ENCODE measurements at regions not wholly inside any gene's neighbourhood (a gene's known extent, or its start where the extent isn't known, plus 50 kb on each side); places are given as distances from the start of the nearest gene placed in this dataset.

DNA sequence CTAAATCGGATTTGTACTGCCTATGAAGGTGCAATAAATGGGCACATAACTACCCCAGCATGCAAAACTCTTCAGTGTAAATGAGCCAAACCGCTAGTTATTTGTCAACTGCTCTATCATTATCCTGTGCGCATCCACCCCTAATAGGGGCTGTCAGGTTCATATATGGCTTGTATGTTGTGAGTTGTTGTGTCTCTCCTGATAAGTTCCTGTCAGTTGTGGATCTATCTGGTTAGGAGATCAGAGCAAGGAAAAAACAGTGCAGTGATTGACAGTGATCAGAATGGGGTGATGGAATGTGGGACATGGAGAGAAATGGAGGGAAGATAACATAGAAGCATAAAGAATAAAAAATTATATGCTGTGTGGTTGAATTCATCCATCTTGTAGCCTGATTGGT is 686.9 kb upstream of the ID4 start:
- ATAC-seq (ENCODE audit: low read depth) (no peak), DNase-seq (no peak)
- Histone ChIP-seq H3K9me1 (ENCODE audit: insufficient read depth, low read length) (no peaks in the 10 kb centered on the region), H3K9ac (ENCODE audit: low read depth, low read length) (no peak overlapping the region), H3K4me3 (ENCODE audit: insufficient read depth, low read depth, low read length) (no peak overlapping the region), H4K20me1 (ENCODE audit: insufficient read depth, low read length) (no peaks in the 10 kb centered on the region), H2BK15ac (ENCODE audit: low read depth, low read length) (no peak overlapping the region), H3K4me2 (ENCODE audit: low read depth, low read length) (no peak overlapping the region), H2BK120ac (ENCODE audit: low read depth, low read length) (no peak overlapping the region), H3K4me1 (ENCODE audit: control insufficient read depth, insufficient read depth, low read length) (no peaks in the 10 kb centered on the region), H3K14ac (replicated peaks; ENCODE audit: low read depth, low read length) (no peak overlapping the region), H3K9me3 (ENCODE audit: control insufficient read depth, insufficient read depth, low read length) (peaks cover 3% of the 10 kb centered on the region), H3K27me3 (ENCODE audit: control insufficient read depth, insufficient read depth, low read length) (no peaks in the 10 kb centered on the region), H2AFZ (replicated peaks; ENCODE audit: low read length, poor library complexity) (no peak overlapping the region), H3K18ac (ENCODE audit: low read depth, low read length) (no peak overlapping the region), H3K4ac (ENCODE audit: low read depth, low read length) (no peak overlapping the region), H4K91ac (ENCODE audit: insufficient read depth, low read depth, low read length) (no peak overlapping the region), H2BK5ac (ENCODE audit: low read depth, low read length, poor library complexity, severe bottlenecking) (no peak overlapping the region), H3K79me1 (ENCODE audit: low read depth in 1 of 2, low read length in 2 of 2) (no peaks in the 10 kb centered on the region), H4K8ac (ENCODE audit: low read depth in 2 of 2, low read length in 2 of 2) (no peak overlapping the region), H3K23ac (ENCODE audit: low read depth, low read length) (no peak overlapping the region), H3K27ac (ENCODE audit: insufficient read depth, low read length) (no peak overlapping the region), H3K56ac (ENCODE audit: extremely low read depth, insufficient read depth, low read length) (no peak overlapping the region), H2AK9ac (replicated peaks; ENCODE audit: low read depth, low read length, poor library complexity) (no peak overlapping the region), H2BK20ac (ENCODE audit: low read depth, low read length) (no peak overlapping the region), H3K36me3 (ENCODE audit: control insufficient read depth, insufficient read depth, low read length) (no peaks in the 10 kb centered on the region), H4K5ac (ENCODE audit: low read depth, low read length) (no peak overlapping the region), H2AK5ac (ENCODE audit: low read depth, low read length) (no peak overlapping the region)
- CTCF ChIA-PET, result no interaction called here
- intact Hi-C loops (cut with micrococcal nuclease) (no loop called here), dilution Hi-C loops (cut with HindIII; ENCODE audit: low sequenced_read_pairs, unreplicated experiment) (no loop called here), in situ Hi-C loops (cut with MboI; ENCODE audit: low sequenced_read_pairs) (no loop called here)
- no TSS peak for BruUV-seq (replicated peaks)
- POLR2A ChIA-PET (ENCODE audit: unreplicated experiment), result no interaction called here
- TF ChIP-seq CEBPB (IDR thresholded peaks at IDR 0.05; ENCODE audit: low read depth, low read length) (no peak), RAD21 (IDR thresholded peaks at IDR 0.05; ENCODE audit: low read length) (no peak), NFE2L2 (IDR thresholded peaks at IDR 0.05; ENCODE audit: low read depth, low read length) (no peak), BHLHE40 (IDR thresholded peaks at IDR 0.05; ENCODE audit: low read depth, low read length) (no peak), FOS (IDR thresholded peaks at IDR 0.05; ENCODE audit: low read depth, low read length) (no peak), CHD1 (IDR thresholded peaks at IDR 0.05; ENCODE audit: low read depth, low read length) (no peak), RFX5 (IDR thresholded peaks at IDR 0.05; ENCODE audit: low read depth, low read length) (no peak), POLR2A (IDR thresholded peaks at IDR 0.05; ENCODE audit: low read depth, low read length) (no peak), RCOR1 (IDR thresholded peaks at IDR 0.05; ENCODE audit: insufficient replicate concordance, low read length) (no peak), MAFK (IDR thresholded peaks at IDR 0.05; ENCODE audit: low read depth, low read length) (no peak), MXI1 (IDR thresholded peaks at IDR 0.05; ENCODE audit: borderline replicate concordance, low read depth, low read length) (no peak)
- TF ChIP-seq, protein P1, sequence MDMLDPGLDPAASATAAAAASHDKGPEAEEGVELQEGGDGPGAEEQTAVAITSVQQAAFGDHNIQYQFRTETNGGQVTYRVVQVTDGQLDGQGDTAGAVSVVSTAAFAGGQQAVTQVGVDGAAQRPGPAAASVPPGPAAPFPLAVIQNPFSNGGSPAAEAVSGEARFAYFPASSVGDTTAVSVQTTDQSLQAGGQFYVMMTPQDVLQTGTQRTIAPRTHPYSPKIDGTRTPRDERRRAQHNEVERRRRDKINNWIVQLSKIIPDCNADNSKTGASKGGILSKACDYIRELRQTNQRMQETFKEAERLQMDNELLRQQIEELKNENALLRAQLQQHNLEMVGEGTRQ (IDR thresholded peaks at IDR 0.05; ENCODE audit: low read depth, low read length), result no peak
- TF ChIP-seq, protein P2, sequence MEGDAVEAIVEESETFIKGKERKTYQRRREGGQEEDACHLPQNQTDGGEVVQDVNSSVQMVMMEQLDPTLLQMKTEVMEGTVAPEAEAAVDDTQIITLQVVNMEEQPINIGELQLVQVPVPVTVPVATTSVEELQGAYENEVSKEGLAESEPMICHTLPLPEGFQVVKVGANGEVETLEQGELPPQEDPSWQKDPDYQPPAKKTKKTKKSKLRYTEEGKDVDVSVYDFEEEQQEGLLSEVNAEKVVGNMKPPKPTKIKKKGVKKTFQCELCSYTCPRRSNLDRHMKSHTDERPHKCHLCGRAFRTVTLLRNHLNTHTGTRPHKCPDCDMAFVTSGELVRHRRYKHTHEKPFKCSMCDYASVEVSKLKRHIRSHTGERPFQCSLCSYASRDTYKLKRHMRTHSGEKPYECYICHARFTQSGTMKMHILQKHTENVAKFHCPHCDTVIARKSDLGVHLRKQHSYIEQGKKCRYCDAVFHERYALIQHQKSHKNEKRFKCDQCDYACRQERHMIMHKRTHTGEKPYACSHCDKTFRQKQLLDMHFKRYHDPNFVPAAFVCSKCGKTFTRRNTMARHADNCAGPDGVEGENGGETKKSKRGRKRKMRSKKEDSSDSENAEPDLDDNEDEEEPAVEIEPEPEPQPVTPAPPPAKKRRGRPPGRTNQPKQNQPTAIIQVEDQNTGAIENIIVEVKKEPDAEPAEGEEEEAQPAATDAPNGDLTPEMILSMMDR (conservative IDR thresholded peaks at IDR 0.05; ENCODE audit: low read depth, low read length), result no peak
- WGBS, 2 experiments (ENCODE audit: extremely low coverage in 2 of 2, insufficient read length in 1 of 2), result no CpG with 5 or more reads among the region's 3 CpGs

Measured in IMR-90 (cell line).